ENCODE measurements at regions not wholly inside any gene's neighbourhood (a gene's known extent, or its start where the extent isn't known, plus 50 kb on each side); places are given as distances from the start of the nearest gene placed in this dataset.

GRCh38 chr20:20956513-20956931 lies 149.6 kb downstream of the LINC00237 start:
- DNase-seq (ENCODE audit: low spot score in 2 of 2) (no peak), ATAC-seq (no peak)
- no peaks in the 10 kb centered on the region for H3K36me3 Mint-ChIP-seq
- H3K9me3 Mint-ChIP-seq = peaks cover 0 to 4% of the 10 kb centered on the region in 2 donors
- H3K27ac Mint-ChIP-seq = no peak overlapping the region

- no peak for ATAC-seq
- Mint-ChIP-seq H3K36me3 (no peaks in the 10 kb centered on the region), H3K27ac (no peak overlapping the region), H3K9me3 (no peaks in the 10 kb centered on the region)
- no peak for DNase-seq (ENCODE audit: low spot score in 2 of 2)
Observed at GRCh38 chr20:20955892-20956291, 150.3 kb downstream of the LINC00237 start.

GRCh38 chr20:20953738-20954618 lies 152.2 kb downstream of the LINC00237 start:
- Mint-ChIP-seq H3K27ac (no peak overlapping the region), H3K36me3 (no peaks in the 10 kb centered on the region), H3K9me3 (no peaks in the 10 kb centered on the region)
- ATAC-seq = no peak
- no peak for DNase-seq (ENCODE audit: low spot score in 2 of 2)

- DNase-seq (ENCODE audit: low spot score in 2 of 2) (no peak), ATAC-seq (no peak)
- Mint-ChIP-seq H3K9me3 (peaks cover 0 to 5% of the 10 kb centered on the region in 2 donors), H3K27ac (no peak overlapping the region), H3K36me3 (no peaks in the 10 kb centered on the region)
Observed at GRCh38 chr20:20950620-20951019, 155.5 kb downstream of the LINC00237 start.

- Mint-ChIP-seq H3K9me3 (peaks cover 5 to 10% of the 10 kb centered on the region in 2 donors), H3K27ac (no peak overlapping the region), H3K36me3 (no peaks in the 10 kb centered on the region)
- ATAC-seq = no peak
- DNase-seq (ENCODE audit: low spot score in 2 of 2) = no peak
Observed at GRCh38 chr20:20946122-20946759, 159.9 kb downstream of the LINC00237 start.

GRCh38 chr20:20941468-20941889 lies 164.7 kb downstream of the LINC00237 start:
- H3K9me3 Mint-ChIP-seq = peaks cover 5 to 10% of the 10 kb centered on the region in 2 donors
- H3K36me3 Mint-ChIP-seq = no peaks in the 10 kb centered on the region
- DNase-seq (ENCODE audit: low spot score in 2 of 2) (no peak), ATAC-seq (no peak)
- no peak overlapping the region for H3K27ac Mint-ChIP-seq

- ATAC-seq = no peak
- Mint-ChIP-seq H3K9me3 (no peaks in the 10 kb centered on the region), H3K36me3 (no peaks in the 10 kb centered on the region), H3K27ac (no peak overlapping the region)
- DNase-seq (ENCODE audit: low spot score in 2 of 2) = no peak
Observed at GRCh38 chr20:20939006-20939405, 167.2 kb downstream of the LINC00237 start.

GRCh38 chr20:20938599-20938998 lies 167.6 kb downstream of the LINC00237 start:
- Mint-ChIP-seq H3K36me3 (no peaks in the 10 kb centered on the region), H3K27ac (no peak overlapping the region), H3K9me3 (no peaks in the 10 kb centered on the region)
- ATAC-seq (no peak), DNase-seq (ENCODE audit: low spot score in 2 of 2) (no peak)

- Mint-ChIP-seq H3K9me3 (no peaks in the 10 kb centered on the region), H3K36me3 (no peaks in the 10 kb centered on the region), H3K27ac (no peak overlapping the region)
- DNase-seq (ENCODE audit: low spot score in 2 of 2) = no peak
- ATAC-seq = no peak
Observed at GRCh38 chr20:20938131-20938530, 168.0 kb downstream of the LINC00237 start.

GRCh38 chr20:20933142-20933958 lies 172.8 kb downstream of the LINC00237 start:
- Mint-ChIP-seq H3K36me3 (no peaks in the 10 kb centered on the region), H3K27ac (no peak overlapping the region), H3K9me3 (no peaks in the 10 kb centered on the region)
- no peak for ATAC-seq
- DNase-seq (ENCODE audit: low spot score in 2 of 2) = no peak

GRCh38 chr20:20932156-20932555 lies 174.0 kb downstream of the LINC00237 start:
- no peak for DNase-seq (ENCODE audit: low spot score in 2 of 2)

GRCh38 chr20:20931632-20932031 lies 174.5 kb downstream of the LINC00237 start:
- Mint-ChIP-seq H3K27ac (no peak overlapping the region), H3K36me3 (no peaks in the 10 kb centered on the region), H3K9me3 (no peaks in the 10 kb centered on the region)
- DNase-seq (ENCODE audit: low spot score in 2 of 2) (no peak), ATAC-seq (no peak)

More at GRCh38 chr20:20932156-20932555, 174.0 kb downstream of the LINC00237 start:
- no peaks in the 10 kb centered on the region for H3K36me3 Mint-ChIP-seq
- no peak for ATAC-seq
- no peaks in the 10 kb centered on the region for H3K9me3 Mint-ChIP-seq
- H3K27ac Mint-ChIP-seq = no peak overlapping the region

GRCh38 chr20:20931024-20931423 lies 175.1 kb downstream of the LINC00237 start:
- no peak for DNase-seq (ENCODE audit: low spot score in 2 of 2)
- Mint-ChIP-seq H3K36me3 (no peaks in the 10 kb centered on the region), H3K27ac (no peak overlapping the region), H3K9me3 (no peaks in the 10 kb centered on the region)
- no peak for ATAC-seq

GRCh38 chr20:20930500-20930899 lies 175.7 kb downstream of the LINC00237 start:
- no peak overlapping the region for H3K27ac Mint-ChIP-seq
- no peak for DNase-seq (ENCODE audit: low spot score in 2 of 2)
- ATAC-seq = no peak
- no peaks in the 10 kb centered on the region for H3K36me3 Mint-ChIP-seq
- no peaks in the 10 kb centered on the region for H3K9me3 Mint-ChIP-seq

- H3K27ac Mint-ChIP-seq = no peak overlapping the region
- DNase-seq (ENCODE audit: low spot score in 2 of 2) (no peak), ATAC-seq (no peak)
- H3K36me3 Mint-ChIP-seq = no peaks in the 10 kb centered on the region
- no peaks in the 10 kb centered on the region for H3K9me3 Mint-ChIP-seq
Observed at GRCh38 chr20:20929341-20929740, 176.8 kb downstream of the LINC00237 start.

GRCh38 chr20:20926222-20926905 lies 179.8 kb downstream of the LINC00237 start:
- H3K9me3 Mint-ChIP-seq = no peaks in the 10 kb centered on the region
- no peak for ATAC-seq

More at GRCh38 chr20:20926222-20926905, 179.8 kb downstream of the LINC00237 start:
- DNase-seq (ENCODE audit: low spot score in 2 of 2) = no peak
- Mint-ChIP-seq H3K27ac (no peak overlapping the region), H3K36me3 (no peaks in the 10 kb centered on the region)
